Keratinocyte (primary cell): ENCODE measurements at regions not wholly inside any gene's neighbourhood (a gene's known extent, or its start where the extent isn't known, plus 50 kb on each side); places are given as distances from the start of the nearest gene placed in this dataset.
"Not testable (repeated sequence)": the region's sequence is repeated elsewhere in the genome, so short reads cannot be mapped to it uniquely, and the experiment has no call there.

Experiments
- DNase-seq: peaks from one replicate; pipeline ENCODE4 v3.0.0-alpha.2; 2011; ENCODE audit warnings: low read depth, missing footprints, low spot score
- FAIRE-seq: peaks from 2 replicates; lab custom pipeline; 2011; peaks lifted over from hg19 to GRCh38; lab: Jason Lieb, UNC
- H2AFZ ChIP-seq: 2 replicates; pipeline ENCODE4 v1.6.0; 2012; ENCODE audit warnings: low read length, control low read depth, inconsistent platforms; ENCODE audit not compliant: control insufficient read depth
- H3K27ac ChIP-seq: 2 replicates; pipeline ENCODE4 v1.5.1; 2011; ENCODE audit warnings: low read length; ENCODE audit not compliant: control insufficient read depth, insufficient read depth
- H3K27me3 ChIP-seq: 3 replicates; pipeline ENCODE4 v1.6.0; 2011; ENCODE audit warnings: low read length; ENCODE audit not compliant: control insufficient read depth, insufficient read depth; ENCODE audit errors: extremely low read depth
- H3K36me3 ChIP-seq, 2 experiments: 2 replicates in 1 of 2; 3 replicates in 1 of 2; pipeline ENCODE4 v1.5.1; 2011; ENCODE audit warnings: low read length in 2 of 2, mild to moderate bottlenecking in 1 of 2; ENCODE audit not compliant: control insufficient read depth in 2 of 2, insufficient read depth in 2 of 2; ENCODE audit errors: extremely low read depth in 1 of 2
- H3K4me1 ChIP-seq: 3 replicates; pipeline ENCODE4 v1.5.1; 2011; ENCODE audit warnings: low read length; ENCODE audit not compliant: control insufficient read depth, insufficient read depth; ENCODE audit errors: extremely low read depth
- H3K4me2 ChIP-seq: 3 replicates; pipeline ENCODE4 v1.6.0; 2011; ENCODE audit warnings: low read depth, low read length; ENCODE audit not compliant: control insufficient read depth, insufficient read depth; ENCODE audit errors: extremely low read depth
- H3K4me3 ChIP-seq, 3 experiments: fragments of 200-600 bp in 1 of 3; sonication (generic) in 1 of 3; 2 replicates in 2 of 3; 3 replicates in 1 of 3; pipeline ENCODE4 v1.5.1; 2011 to 2016; ENCODE audit warnings: low read length in 3 of 3, mild to moderate bottlenecking in 3 of 3, control low read depth in 2 of 3, inconsistent platforms in 1 of 3, low read depth in 1 of 3, mixed read lengths in 1 of 3, mixed run types in 1 of 3, moderate library complexity in 1 of 3; ENCODE audit not compliant: control insufficient read depth in 2 of 3, insufficient read depth in 2 of 3; ENCODE audit errors: extremely low read depth in 1 of 3
- H3K79me2 ChIP-seq: 2 replicates; pipeline ENCODE4 v1.6.0; 2012; ENCODE audit warnings: low read length; ENCODE audit not compliant: control insufficient read depth, insufficient read depth
- H3K9ac ChIP-seq: 3 replicates; pipeline ENCODE4 v1.6.0; 2011; ENCODE audit warnings: low read length; ENCODE audit not compliant: control insufficient read depth, insufficient read depth; ENCODE audit errors: extremely low read depth
- H3K9me1 ChIP-seq: 3 replicates; pipeline ENCODE4 v1.6.0; 2011; ENCODE audit warnings: low read length; ENCODE audit not compliant: control insufficient read depth, insufficient read depth; ENCODE audit errors: extremely low read depth
- H3K9me3 ChIP-seq: 2 replicates; pipeline ENCODE4 v1.5.1; 2012; ENCODE audit warnings: low read depth, low read length; ENCODE audit not compliant: control insufficient read depth
- H4K20me1 ChIP-seq: 3 replicates; pipeline ENCODE4 v1.6.0; 2011; ENCODE audit warnings: low read length; ENCODE audit not compliant: control insufficient read depth, insufficient read depth; ENCODE audit errors: extremely low read depth
- CTCF ChIP-seq, 3 experiments: IDR thresholded peaks in 1 of 3; conservative IDR thresholded peaks in 1 of 3; optimal IDR thresholded peaks in 1 of 3; 2 replicates in 2 of 3; 3 replicates in 1 of 3; pipeline versions ENCODE3 to v1.5.1; 2011; ENCODE audit warnings: low read length in 3 of 3, mild to moderate bottlenecking in 3 of 3, moderate library complexity in 2 of 3, control low read depth in 1 of 3, inconsistent platforms in 1 of 3; ENCODE audit not compliant: insufficient read depth in 2 of 3; ENCODE audit errors: extremely low read depth in 1 of 3
- EZH2 ChIP-seq: IDR thresholded peaks from one replicate; pipeline ENCODE4 v1.6.1; 2012; ENCODE audit warnings: inconsistent platforms, mild to moderate bottlenecking, low read length, moderate library complexity
- dilution Hi-C: fragments of 300-500 bp; cut with MboI; formaldehyde crosslinking; loops from one replicate; pipeline ENCODE4 v1.7.0; 2020; ENCODE audit warnings: low sequenced_read_pairs; ENCODE audit not compliant: extremely low pct_ligation_motif_present

DNA sequence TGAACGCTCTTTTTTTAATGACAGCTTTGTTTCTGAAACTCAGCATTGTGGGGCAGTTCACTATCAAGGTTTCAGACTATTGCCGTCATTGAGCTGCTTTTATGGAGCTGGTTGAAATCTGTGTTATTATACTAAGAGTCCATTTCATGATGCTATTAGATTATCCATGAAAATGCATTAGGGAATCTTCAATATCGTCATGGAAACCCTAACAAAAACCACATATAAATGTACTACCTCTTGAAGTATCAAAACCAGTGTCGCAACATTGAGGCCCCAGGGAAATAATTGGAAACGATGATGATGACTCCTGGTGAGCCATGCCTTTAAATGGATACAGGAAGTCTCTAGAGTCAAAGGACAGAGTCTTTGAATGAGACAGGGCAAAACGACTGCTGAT is 231.6 kb upstream of the CPHXL start:
- no peaks in the 10 kb centered on the region for H3K9me1 ChIP-seq
- no peaks in the 10 kb centered on the region for H3K79me2 ChIP-seq
- H2AFZ ChIP-seq: no peak overlapping the region
- no peak for DNase-seq
- dilution Hi-C loops: no loop called here
- no peak overlapping the region for H3K27ac ChIP-seq
- H3K27me3 ChIP-seq: no peaks in the 10 kb centered on the region
- H3K4me1 ChIP-seq: no peaks in the 10 kb centered on the region
- H3K4me2 ChIP-seq: no peak overlapping the region
- no peak for FAIRE-seq
- TF ChIP-seq EZH2 (no peak), CTCF (optimal IDR thresholded peaks at IDR 0.05 in 1 of 3, IDR thresholded peaks at IDR 0.05 in 1 of 3, conservative IDR thresholded peaks at IDR 0.05 in 1 of 3; ENCODE audit: extremely low read depth in 1 of 3, insufficient read depth in 2 of 3, low read length in 3 of 3) (no peak)
- no peaks in the 10 kb centered on the region for H4K20me1 ChIP-seq
- H3K4me3 ChIP-seq: no peak overlapping the region
- no peaks in the 10 kb centered on the region for H3K36me3 ChIP-seq
- H3K9me3 ChIP-seq: no peaks in the 10 kb centered on the region
- H3K9ac ChIP-seq: no peak overlapping the region

DNA sequence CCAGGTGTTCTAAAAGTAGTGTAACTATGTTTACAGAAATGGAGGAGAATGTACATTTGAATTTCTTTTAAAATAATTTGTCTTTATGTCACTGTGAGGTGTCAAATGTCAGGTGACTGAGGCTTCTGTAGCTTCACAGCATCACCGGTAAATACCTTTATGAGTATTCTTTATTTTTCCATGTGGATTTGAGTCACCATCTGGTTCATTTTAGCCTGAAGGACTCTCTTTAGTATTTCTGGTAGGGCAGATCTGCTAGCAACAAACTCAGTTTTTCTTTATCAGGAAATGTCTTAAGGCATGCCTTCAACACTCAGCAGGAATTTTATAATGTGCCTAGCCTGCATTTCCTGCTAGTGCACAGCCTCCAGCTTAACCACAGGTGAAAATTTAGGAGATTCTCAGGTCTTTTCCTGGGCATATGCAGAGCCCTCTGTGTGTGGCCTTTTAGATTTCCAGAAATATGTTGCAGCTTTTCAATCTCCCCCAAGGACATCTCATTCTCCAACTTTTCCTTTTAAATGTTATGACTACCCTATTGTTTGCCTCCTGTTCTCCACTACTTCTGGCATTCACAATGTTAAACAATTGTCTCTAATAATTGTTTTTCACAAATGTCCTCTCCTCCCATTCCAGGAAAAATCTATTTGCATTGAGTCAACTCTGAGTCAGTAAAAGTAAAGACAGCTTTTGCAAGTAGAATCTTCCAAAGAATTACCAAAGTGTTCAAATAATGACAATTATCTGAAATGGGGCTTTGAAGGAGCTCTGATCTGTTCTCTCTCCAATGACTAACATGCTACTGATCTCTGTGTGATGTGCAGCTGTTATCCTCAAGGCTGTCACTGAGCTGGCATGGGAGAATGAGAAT is 239.4 kb upstream of the CPHXL start:
- Histone ChIP-seq H3K79me2 (no peaks in the 10 kb centered on the region), H3K9me3 (no peaks in the 10 kb centered on the region), H2AFZ (no peak overlapping the region), H3K4me3 (no peak overlapping the region), H3K9me1 (no peaks in the 10 kb centered on the region), H3K27me3 (no peaks in the 10 kb centered on the region), H3K36me3 (no peaks in the 10 kb centered on the region), H3K4me2 (no peak overlapping the region), H3K9ac (no peak overlapping the region), H3K4me1 (no peaks in the 10 kb centered on the region), H4K20me1 (no peaks in the 10 kb centered on the region), H3K27ac (no peak overlapping the region)
- dilution Hi-C loops: no loop called here
- TF ChIP-seq EZH2: no peak
- TF ChIP-seq CTCF (optimal IDR thresholded peaks at IDR 0.05 in 1 of 3, IDR thresholded peaks at IDR 0.05 in 1 of 3, conservative IDR thresholded peaks at IDR 0.05 in 1 of 3; ENCODE audit: extremely low read depth in 1 of 3, insufficient read depth in 2 of 3, low read length in 3 of 3): no peak
- no peak for DNase-seq
- FAIRE-seq: no peak

GRCh38 chr16:75969120-75969519 is 242.8 kb upstream of the CPHXL start:
- H3K27me3 ChIP-seq, H3K9ac ChIP-seq, H3K36me3 ChIP-seq, H3K4me2 ChIP-seq, DNase-seq, H3K4me3 ChIP-seq, H3K4me1 ChIP-seq, H3K9me3 ChIP-seq, H3K9me1 ChIP-seq, dilution Hi-C loops, FAIRE-seq, H2AFZ ChIP-seq, H3K79me2 ChIP-seq, H4K20me1 ChIP-seq, H3K27ac ChIP-seq: not testable (repeated sequence)
